Hepatocyte (in vitro differentiated cells): ENCODE measurements at regions not wholly inside any gene's neighbourhood (a gene's known extent, or its start where the extent isn't known, plus 50 kb on each side); places are given as distances from the start of the nearest gene placed in this dataset.

Experiments used
- EZH2 ChIP-seq: fragments of 200-600 bp; sonication (generic); IDR thresholded peaks from 2 replicates; pipeline ENCODE4 v1.6.1; 2016; ENCODE audit warnings: antibody characterized with exemption, mild to moderate bottlenecking, borderline replicate concordance
- TF ChIP-seq, protein P1 (sequence below): fragments of 200-600 bp; sonication (generic); IDR thresholded peaks from 2 replicates; pipeline ENCODE4 v1.5.1; 2016; ENCODE audit warnings: antibody characterized with exemption, mild to moderate bottlenecking; ENCODE audit not compliant: poor library complexity

DNA sequence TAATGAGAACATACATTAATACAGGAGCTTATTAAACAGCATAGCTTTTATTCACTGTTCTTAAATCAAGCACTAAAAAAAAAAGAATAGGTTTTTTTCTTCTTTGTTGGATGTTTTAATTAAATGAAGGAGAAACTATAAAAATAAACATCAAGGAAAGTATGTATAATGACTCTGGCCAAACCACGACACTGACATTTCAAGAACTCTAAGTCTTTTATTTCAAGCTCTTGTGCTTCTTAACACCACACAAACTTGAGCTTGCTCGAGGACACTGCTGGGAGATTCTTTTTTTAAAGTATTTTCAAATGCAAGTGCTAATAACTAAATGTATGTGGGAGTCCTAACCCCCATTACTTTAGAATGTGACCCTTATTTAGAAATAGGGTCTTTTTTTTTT is 204.9 kb upstream of the PPARGC1A start:
- TF ChIP-seq, protein P1, sequence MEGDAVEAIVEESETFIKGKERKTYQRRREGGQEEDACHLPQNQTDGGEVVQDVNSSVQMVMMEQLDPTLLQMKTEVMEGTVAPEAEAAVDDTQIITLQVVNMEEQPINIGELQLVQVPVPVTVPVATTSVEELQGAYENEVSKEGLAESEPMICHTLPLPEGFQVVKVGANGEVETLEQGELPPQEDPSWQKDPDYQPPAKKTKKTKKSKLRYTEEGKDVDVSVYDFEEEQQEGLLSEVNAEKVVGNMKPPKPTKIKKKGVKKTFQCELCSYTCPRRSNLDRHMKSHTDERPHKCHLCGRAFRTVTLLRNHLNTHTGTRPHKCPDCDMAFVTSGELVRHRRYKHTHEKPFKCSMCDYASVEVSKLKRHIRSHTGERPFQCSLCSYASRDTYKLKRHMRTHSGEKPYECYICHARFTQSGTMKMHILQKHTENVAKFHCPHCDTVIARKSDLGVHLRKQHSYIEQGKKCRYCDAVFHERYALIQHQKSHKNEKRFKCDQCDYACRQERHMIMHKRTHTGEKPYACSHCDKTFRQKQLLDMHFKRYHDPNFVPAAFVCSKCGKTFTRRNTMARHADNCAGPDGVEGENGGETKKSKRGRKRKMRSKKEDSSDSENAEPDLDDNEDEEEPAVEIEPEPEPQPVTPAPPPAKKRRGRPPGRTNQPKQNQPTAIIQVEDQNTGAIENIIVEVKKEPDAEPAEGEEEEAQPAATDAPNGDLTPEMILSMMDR: no peak
- no peak for TF ChIP-seq EZH2
